ENCODE measurements at regions not wholly inside any gene's neighbourhood (a gene's known extent, or its start where the extent isn't known, plus 50 kb on each side); places are given as distances from the start of the nearest gene placed in this dataset.
A peak's percentile ranks its signal among the peaks of the same experiment; 100 is the strongest.

DNA sequence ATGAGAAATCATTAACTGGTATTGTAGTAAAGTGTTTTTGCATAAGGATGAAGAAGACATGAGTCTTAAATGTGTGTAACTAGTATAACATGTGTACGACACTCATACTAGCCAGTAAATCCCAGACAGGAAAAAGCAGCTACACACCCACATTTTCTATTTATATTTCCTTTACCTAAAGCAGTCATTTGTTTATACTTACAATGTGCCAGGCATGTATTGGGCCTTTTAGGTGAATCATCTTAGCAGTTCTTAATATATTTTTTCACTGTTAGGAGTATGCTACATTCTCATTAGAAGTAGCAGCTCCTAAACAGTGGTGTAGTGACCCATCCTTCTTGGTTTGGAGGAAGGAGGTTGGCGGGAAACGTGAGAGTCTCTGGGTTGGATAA, 55.8 kb upstream of the TMC1 start:
- ATAC-seq, result no peak
- no peak for TF ChIP-seq ZC3H10 (CRISPR knock-in tag; IDR thresholded peaks at IDR 0.05)
- TF ChIP-seq, protein P1, sequence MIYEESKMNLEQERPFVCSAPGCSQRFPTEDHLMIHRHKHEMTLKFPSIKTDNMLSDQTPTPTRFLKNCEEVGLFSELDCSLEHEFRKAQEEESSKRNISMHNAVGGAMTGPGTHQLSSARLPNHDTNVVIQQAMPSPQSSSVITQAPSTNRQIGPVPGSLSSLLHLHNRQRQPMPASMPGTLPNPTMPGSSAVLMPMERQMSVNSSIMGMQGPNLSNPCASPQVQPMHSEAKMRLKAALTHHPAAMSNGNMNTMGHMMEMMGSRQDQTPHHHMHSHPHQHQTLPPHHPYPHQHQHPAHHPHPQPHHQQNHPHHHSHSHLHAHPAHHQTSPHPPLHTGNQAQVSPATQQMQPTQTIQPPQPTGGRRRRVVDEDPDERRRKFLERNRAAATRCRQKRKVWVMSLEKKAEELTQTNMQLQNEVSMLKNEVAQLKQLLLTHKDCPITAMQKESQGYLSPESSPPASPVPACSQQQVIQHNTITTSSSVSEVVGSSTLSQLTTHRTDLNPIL (CRISPR knock-in tag; IDR thresholded peaks at IDR 0.05; ENCODE audit: low read depth), result no peak
- TF ChIP-seq SNAI2 (CRISPR knock-in tag; IDR thresholded peaks at IDR 0.05), result no peak
- no peak for TF ChIP-seq TOX (CRISPR knock-in tag; IDR thresholded peaks at IDR 0.05; ENCODE audit: borderline replicate concordance)
- TF ChIP-seq ZFP30 (CRISPR knock-in tag; IDR thresholded peaks at IDR 0.05), result no peak
- TF ChIP-seq, protein P2, sequence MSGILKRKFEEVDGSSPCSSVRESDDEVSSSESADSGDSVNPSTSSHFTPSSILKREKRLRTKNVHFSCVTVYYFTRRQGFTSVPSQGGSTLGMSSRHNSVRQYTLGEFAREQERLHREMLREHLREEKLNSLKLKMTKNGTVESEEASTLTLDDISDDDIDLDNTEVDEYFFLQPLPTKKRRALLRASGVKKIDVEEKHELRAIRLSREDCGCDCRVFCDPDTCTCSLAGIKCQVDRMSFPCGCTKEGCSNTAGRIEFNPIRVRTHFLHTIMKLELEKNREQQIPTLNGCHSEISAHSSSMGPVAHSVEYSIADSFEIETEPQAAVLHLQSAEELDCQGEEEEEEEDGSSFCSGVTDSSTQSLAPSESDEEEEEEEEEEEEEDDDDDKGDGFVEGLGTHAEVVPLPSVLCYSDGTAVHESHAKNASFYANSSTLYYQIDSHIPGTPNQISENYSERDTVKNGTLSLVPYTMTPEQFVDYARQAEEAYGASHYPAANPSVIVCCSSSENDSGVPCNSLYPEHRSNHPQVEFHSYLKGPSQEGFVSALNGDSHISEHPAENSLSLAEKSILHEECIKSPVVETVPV (CRISPR knock-in tag; IDR thresholded peaks at IDR 0.05), result no peak
- TF ChIP-seq RARB (CRISPR knock-in tag; IDR thresholded peaks at IDR 0.05), result no peak
- no peak for TF ChIP-seq OSR1 (CRISPR knock-in tag; IDR thresholded peaks at IDR 0.05)

DNA sequence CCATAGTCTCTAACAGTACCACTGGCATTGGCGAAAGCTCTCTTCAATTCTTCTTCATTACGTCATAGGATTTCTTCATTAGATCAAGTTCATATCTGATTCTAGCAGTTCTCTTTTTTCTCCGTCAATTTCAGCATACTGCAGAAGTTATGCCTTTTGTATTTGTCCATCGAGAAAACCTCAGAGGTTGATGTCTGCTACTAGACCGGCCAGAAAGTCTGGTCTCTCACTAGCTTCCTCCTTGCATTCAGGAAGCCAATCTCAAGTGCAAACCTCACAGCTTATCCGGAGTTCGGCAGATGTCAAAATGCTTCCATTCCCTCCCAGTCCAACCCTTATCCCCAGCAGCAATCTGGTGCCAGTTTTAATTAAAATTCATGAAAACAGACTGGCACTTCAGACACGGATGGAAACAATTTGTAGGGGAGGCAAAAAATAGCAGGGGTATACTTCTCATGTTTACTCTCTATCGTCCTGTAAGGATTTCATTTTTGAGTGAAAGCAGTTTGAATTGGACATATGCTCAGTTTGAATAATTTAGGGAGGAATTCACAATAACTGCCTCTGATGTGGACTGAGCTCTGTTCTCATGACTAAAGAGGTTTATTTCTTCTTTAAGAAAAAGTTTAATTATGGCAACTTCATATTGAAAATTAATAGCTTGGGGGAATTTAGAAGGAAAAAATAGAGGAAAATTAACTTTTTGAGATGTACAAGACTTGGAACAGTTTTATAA, 56.4 kb upstream of the TMC1 start:
- peak; percentile 66 for ATAC-seq
- TF ChIP-seq, protein P1 (CRISPR knock-in tag; IDR thresholded peaks at IDR 0.05; ENCODE audit: low read depth), result no peak
- TF ChIP-seq ARNTL (CRISPR knock-in tag; IDR thresholded peaks at IDR 0.05; ENCODE audit: borderline replicate concordance, low read depth) (no peak), PPARA (CRISPR knock-in tag; IDR thresholded peaks at IDR 0.05; ENCODE audit: borderline replicate concordance) (no peak), ZNF565 (CRISPR knock-in tag; conservative IDR thresholded peaks at IDR 0.05; ENCODE audit: low read depth) (no peak), ISL1 (CRISPR knock-in tag; IDR thresholded peaks at IDR 0.05) (no peak), ZNF8 (CRISPR knock-in tag; IDR thresholded peaks at IDR 0.05) (no peak), TCF4 (CRISPR knock-in tag; IDR thresholded peaks at IDR 0.05; ENCODE audit: borderline replicate concordance) (no peak), ZNF70 (CRISPR knock-in tag; IDR thresholded peaks at IDR 0.05) (no peak), ZC3H10 (CRISPR knock-in tag; IDR thresholded peaks at IDR 0.05) (no peak)
- TF ChIP-seq, protein P3, sequence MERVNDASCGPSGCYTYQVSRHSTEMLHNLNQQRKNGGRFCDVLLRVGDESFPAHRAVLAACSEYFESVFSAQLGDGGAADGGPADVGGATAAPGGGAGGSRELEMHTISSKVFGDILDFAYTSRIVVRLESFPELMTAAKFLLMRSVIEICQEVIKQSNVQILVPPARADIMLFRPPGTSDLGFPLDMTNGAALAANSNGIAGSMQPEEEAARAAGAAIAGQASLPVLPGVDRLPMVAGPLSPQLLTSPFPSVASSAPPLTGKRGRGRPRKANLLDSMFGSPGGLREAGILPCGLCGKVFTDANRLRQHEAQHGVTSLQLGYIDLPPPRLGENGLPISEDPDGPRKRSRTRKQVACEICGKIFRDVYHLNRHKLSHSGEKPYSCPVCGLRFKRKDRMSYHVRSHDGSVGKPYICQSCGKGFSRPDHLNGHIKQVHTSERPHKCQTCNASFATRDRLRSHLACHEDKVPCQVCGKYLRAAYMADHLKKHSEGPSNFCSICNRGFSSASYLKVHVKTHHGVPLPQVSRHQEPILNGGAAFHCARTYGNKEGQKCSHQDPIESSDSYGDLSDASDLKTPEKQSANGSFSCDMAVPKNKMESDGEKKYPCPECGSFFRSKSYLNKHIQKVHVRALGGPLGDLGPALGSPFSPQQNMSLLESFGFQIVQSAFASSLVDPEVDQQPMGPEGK (CRISPR knock-in tag; IDR thresholded peaks at IDR 0.05; ENCODE audit: borderline replicate concordance), result no peak

DNA sequence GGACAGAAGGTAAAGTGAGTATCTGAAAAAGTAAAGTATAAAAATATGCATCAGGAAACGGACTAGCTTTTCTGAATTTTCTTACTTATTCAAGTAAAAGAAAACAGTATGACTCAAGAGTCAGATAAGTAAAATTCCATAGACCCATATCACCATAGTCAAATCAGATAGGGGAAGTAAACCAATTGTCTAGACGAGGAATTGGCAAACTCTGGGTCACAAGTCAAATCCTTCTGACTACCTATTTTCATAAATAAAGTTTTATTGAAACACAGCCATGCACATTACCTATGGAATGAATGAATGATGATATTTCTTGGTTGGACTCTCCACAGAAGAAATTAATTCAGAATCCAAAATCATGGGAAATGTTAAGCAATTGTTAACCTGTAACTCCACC, 59.1 kb upstream of the TMC1 start:
- ATAC-seq, result no peak
- TF ChIP-seq, protein P3 (CRISPR knock-in tag; IDR thresholded peaks at IDR 0.05; ENCODE audit: borderline replicate concordance), result no peak
- TF ChIP-seq, protein P4, sequence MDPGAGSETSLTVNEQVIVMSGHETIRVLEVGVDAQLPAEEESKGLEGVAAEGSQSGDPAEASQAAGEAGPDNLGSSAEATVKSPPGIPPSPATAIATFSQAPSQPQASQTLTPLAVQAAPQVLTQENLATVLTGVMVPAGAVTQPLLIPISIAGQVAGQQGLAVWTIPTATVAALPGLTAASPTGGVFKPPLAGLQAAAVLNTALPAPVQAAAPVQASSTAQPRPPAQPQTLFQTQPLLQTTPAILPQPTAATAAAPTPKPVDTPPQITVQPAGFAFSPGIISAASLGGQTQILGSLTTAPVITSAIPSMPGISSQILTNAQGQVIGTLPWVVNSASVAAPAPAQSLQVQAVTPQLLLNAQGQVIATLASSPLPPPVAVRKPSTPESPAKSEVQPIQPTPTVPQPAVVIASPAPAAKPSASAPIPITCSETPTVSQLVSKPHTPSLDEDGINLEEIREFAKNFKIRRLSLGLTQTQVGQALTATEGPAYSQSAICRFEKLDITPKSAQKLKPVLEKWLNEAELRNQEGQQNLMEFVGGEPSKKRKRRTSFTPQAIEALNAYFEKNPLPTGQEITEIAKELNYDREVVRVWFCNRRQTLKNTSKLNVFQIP (CRISPR knock-in tag; IDR thresholded peaks at IDR 0.05; ENCODE audit: borderline replicate concordance, low read depth), result no peak
- no peak for TF ChIP-seq ZFP3 (CRISPR knock-in tag; IDR thresholded peaks at IDR 0.05)
- TF ChIP-seq, protein P5, sequence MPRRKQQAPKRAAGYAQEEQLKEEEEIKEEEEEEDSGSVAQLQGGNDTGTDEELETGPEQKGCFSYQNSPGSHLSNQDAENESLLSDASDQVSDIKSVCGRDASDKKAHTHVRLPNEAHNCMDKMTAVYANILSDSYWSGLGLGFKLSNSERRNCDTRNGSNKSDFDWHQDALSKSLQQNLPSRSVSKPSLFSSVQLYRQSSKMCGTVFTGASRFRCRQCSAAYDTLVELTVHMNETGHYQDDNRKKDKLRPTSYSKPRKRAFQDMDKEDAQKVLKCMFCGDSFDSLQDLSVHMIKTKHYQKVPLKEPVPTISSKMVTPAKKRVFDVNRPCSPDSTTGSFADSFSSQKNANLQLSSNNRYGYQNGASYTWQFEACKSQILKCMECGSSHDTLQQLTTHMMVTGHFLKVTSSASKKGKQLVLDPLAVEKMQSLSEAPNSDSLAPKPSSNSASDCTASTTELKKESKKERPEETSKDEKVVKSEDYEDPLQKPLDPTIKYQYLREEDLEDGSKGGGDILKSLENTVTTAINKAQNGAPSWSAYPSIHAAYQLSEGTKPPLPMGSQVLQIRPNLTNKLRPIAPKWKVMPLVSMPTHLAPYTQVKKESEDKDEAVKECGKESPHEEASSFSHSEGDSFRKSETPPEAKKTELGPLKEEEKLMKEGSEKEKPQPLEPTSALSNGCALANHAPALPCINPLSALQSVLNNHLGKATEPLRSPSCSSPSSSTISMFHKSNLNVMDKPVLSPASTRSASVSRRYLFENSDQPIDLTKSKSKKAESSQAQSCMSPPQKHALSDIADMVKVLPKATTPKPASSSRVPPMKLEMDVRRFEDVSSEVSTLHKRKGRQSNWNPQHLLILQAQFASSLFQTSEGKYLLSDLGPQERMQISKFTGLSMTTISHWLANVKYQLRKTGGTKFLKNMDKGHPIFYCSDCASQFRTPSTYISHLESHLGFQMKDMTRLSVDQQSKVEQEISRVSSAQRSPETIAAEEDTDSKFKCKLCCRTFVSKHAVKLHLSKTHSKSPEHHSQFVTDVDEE (CRISPR knock-in tag; IDR thresholded peaks at IDR 0.05), result no peak
- no peak for TF ChIP-seq ZNF70 (CRISPR knock-in tag; IDR thresholded peaks at IDR 0.05)
- TF ChIP-seq ARNTL (CRISPR knock-in tag; IDR thresholded peaks at IDR 0.05; ENCODE audit: borderline replicate concordance, low read depth), result no peak
- TF ChIP-seq ISL1 (CRISPR knock-in tag; IDR thresholded peaks at IDR 0.05), result no peak
- TF ChIP-seq ZC3H10 (CRISPR knock-in tag; IDR thresholded peaks at IDR 0.05), result no peak
- no peak for TF ChIP-seq TCF4 (CRISPR knock-in tag; IDR thresholded peaks at IDR 0.05; ENCODE audit: borderline replicate concordance)
- TF ChIP-seq PPARA (CRISPR knock-in tag; IDR thresholded peaks at IDR 0.05; ENCODE audit: borderline replicate concordance), result no peak
- TF ChIP-seq, protein P1 (CRISPR knock-in tag; IDR thresholded peaks at IDR 0.05; ENCODE audit: low read depth), result no peak
- TF ChIP-seq SNAI2 (CRISPR knock-in tag; IDR thresholded peaks at IDR 0.05), result no peak
- TF ChIP-seq CSDC2 (CRISPR knock-in tag; IDR thresholded peaks at IDR 0.05), result no peak
- no peak for TF ChIP-seq BACH2 (CRISPR knock-in tag; IDR thresholded peaks at IDR 0.05; ENCODE audit: borderline replicate concordance)
- TF ChIP-seq ESRRG (CRISPR knock-in tag; IDR thresholded peaks at IDR 0.05), result no peak
- TF ChIP-seq TOX (CRISPR knock-in tag; IDR thresholded peaks at IDR 0.05; ENCODE audit: borderline replicate concordance), result no peak
- no peak for TF ChIP-seq ZNF8 (CRISPR knock-in tag; IDR thresholded peaks at IDR 0.05)

Measured in SK-N-SH treated with all-trans-retinoic acid at 6 μM for 48 hours (cell line).